Thoracic aorta (tissue), 2 donors: ENCODE measurements at regions not wholly inside any gene's neighbourhood (a gene's known extent, or its start where the extent isn't known, plus 50 kb on each side); places are given as distances from the start of the nearest gene placed in this dataset.
"Not testable (repeated sequence)": the region's sequence is repeated elsewhere in the genome, so short reads cannot be mapped to it uniquely, and the experiment has no call there.

Source experiments
- ATAC-seq: fragments of 150-250 bp; one replicate; pipeline ENCODE4 v1.8.0; 2017; ENCODE audit warnings: low read depth; ENCODE audit not compliant: insufficient number of reproducible peaks, low FRiP score
- DNase-seq: peaks from one replicate; pipeline ENCODE4 v3.0.0-alpha.2; 2020; ENCODE audit warnings: low spot score
- H3K27ac ChIP-seq, 2 donors: fragments of 200-600 bp; sonication (generic); 1 replicate in 1 of 2; 2 replicates in 1 of 2; pipeline ENCODE4 v1.5.1; 2016; ENCODE audit warnings: mild to moderate bottlenecking in 2 of 2, moderate library complexity in 2 of 2
- H3K27me3 ChIP-seq: fragments of 200-600 bp; sonication (generic); replicated peaks from 2 replicates; pipeline ENCODE4 v1.6.0; 2016; ENCODE audit warnings: mild to moderate bottlenecking; ENCODE audit not compliant: insufficient read depth
- H3K36me3 ChIP-seq: fragments of 200-600 bp; sonication (generic); one replicate; pipeline ENCODE4 v1.5.1; 2016
- H3K4me1 ChIP-seq, 2 donors: fragments of 200-600 bp; sonication (generic); 1 replicate in 1 of 2; 2 replicates in 1 of 2; pipeline versions ENCODE4 v1.5.1 to v1.6.0; 2016; ENCODE audit warnings: low read depth in 2 of 2, mild to moderate bottlenecking in 1 of 2; ENCODE audit not compliant: control insufficient read depth in 1 of 2
- H3K4me3 ChIP-seq: fragments of 200-600 bp; sonication (generic); 2 replicates; pipeline ENCODE4 v1.5.1; 2016; ENCODE audit warnings: mild to moderate bottlenecking
- H3K9me3 ChIP-seq: fragments of 200-600 bp; sonication (generic); 2 replicates; pipeline ENCODE4 v1.5.1; 2016
- TF ChIP-seq, protein P1 (sequence below): fragments of 200-600 bp; sonication (generic); IDR thresholded peaks from one replicate; pipeline ENCODE4 v1.5.1; 2019; ENCODE audit warnings: antibody characterized with exemption

- TF ChIP-seq, protein P1, sequence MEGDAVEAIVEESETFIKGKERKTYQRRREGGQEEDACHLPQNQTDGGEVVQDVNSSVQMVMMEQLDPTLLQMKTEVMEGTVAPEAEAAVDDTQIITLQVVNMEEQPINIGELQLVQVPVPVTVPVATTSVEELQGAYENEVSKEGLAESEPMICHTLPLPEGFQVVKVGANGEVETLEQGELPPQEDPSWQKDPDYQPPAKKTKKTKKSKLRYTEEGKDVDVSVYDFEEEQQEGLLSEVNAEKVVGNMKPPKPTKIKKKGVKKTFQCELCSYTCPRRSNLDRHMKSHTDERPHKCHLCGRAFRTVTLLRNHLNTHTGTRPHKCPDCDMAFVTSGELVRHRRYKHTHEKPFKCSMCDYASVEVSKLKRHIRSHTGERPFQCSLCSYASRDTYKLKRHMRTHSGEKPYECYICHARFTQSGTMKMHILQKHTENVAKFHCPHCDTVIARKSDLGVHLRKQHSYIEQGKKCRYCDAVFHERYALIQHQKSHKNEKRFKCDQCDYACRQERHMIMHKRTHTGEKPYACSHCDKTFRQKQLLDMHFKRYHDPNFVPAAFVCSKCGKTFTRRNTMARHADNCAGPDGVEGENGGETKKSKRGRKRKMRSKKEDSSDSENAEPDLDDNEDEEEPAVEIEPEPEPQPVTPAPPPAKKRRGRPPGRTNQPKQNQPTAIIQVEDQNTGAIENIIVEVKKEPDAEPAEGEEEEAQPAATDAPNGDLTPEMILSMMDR, result no peak
These were observed 509.6 kb downstream of the IGSF11 start for GRCh38 chr3:118525077-118525476.

GRCh38 chr3:118526758-118527513, 507.7 kb downstream of the IGSF11 start:
- DNase-seq (no peak), ATAC-seq (no peak)
- TF ChIP-seq, protein P1, result no peak
- no peak overlapping the region for H3K4me3 ChIP-seq
- no peaks in the 10 kb centered on the region for H3K36me3 ChIP-seq
- H3K4me1 ChIP-seq, result no peaks in the 10 kb centered on the region
- no peak overlapping the region for H3K27ac ChIP-seq
- H3K27me3 ChIP-seq, result no peaks in the 10 kb centered on the region
- no peaks in the 10 kb centered on the region for H3K9me3 ChIP-seq

More at GRCh38 chr3:118525077-118525476, 509.6 kb downstream of the IGSF11 start:
- ATAC-seq, result no peak
- Histone ChIP-seq H3K27me3 (no peaks in the 10 kb centered on the region), H3K4me1 (no peaks in the 10 kb centered on the region), H3K9me3 (no peaks in the 10 kb centered on the region), H3K27ac (no peak overlapping the region), H3K36me3 (no peaks in the 10 kb centered on the region), H3K4me3 (no peak overlapping the region)
- no peak for DNase-seq

- no peaks in the 10 kb centered on the region for H3K4me1 ChIP-seq
- no peak overlapping the region for H3K4me3 ChIP-seq
- ATAC-seq (no peak), DNase-seq (no peak)
- TF ChIP-seq, protein P1, result no peak
- no peak overlapping the region for H3K27ac ChIP-seq
- H3K9me3 ChIP-seq, result no peaks in the 10 kb centered on the region
- H3K27me3 ChIP-seq, result no peaks in the 10 kb centered on the region
- no peaks in the 10 kb centered on the region for H3K36me3 ChIP-seq
These were observed 507.1 kb downstream of the IGSF11 start for GRCh38 chr3:118527514-118528044.

DNA sequence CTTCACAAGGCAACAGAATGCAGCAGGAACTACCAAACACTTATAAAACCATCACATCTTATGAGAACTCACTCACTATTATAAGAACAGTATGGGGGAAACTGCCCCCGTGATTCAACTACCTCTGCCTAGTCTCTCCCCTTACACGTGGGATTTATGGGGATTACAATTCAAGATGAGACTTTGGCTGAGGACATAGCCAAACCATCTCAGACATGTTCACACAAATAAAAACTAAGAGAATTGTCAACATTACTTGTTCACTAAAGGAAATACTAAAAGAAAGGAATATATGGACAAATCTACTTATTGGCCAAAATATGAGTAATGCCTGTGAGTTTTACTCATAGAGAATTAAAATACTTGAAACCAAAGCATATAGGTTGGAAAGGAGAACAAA, 505.1 kb downstream of the IGSF11 start:
- DNase-seq, result no peak

DNA sequence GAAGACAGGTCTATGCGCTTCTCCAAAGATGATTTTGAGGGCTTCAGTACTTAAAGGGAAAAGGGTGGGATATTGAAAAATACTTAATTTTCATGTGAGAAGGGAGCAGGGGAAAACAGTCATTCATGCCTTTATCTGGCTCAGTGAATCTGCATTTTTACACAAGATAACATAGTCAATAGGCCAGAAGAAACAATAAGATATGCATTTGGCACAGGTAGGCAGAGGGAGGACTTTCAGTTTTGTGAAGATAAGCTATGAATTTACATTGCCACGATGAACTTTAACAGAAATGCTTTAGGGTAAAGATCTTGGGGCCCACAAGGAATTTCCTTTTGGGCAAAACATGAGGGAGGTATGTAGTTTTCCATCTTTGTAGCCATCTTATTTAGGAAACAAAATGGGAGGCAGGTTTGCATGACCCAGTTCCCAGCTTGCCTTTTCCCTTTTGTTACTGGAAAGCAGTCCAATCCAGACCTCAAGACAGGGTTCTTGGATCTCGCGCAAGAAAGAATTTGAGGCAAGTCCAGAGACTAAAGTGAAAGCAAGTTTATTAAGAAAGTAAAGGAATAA, 504.2 kb downstream of the IGSF11 start:
- no peaks in the 10 kb centered on the region for H3K9me3 ChIP-seq
- no peaks in the 10 kb centered on the region for H3K27me3 ChIP-seq
- DNase-seq, result no peak
- ATAC-seq, result no peak
- TF ChIP-seq, protein P1, result no peak
- no peak overlapping the region for H3K27ac ChIP-seq
- no peaks in the 10 kb centered on the region for H3K4me1 ChIP-seq
- H3K4me3 ChIP-seq, result no peak overlapping the region
- H3K36me3 ChIP-seq, result no peaks in the 10 kb centered on the region

More for the DNA sequence above, 505.1 kb downstream of the IGSF11 start:
- ATAC-seq, result no peak
- Histone ChIP-seq H3K27me3 (no peaks in the 10 kb centered on the region), H3K4me1 (no peaks in the 10 kb centered on the region), H3K9me3 (no peaks in the 10 kb centered on the region), H3K27ac (no peak overlapping the region), H3K4me3 (no peak overlapping the region), H3K36me3 (no peaks in the 10 kb centered on the region)
- TF ChIP-seq, protein P1, result no peak

DNA sequence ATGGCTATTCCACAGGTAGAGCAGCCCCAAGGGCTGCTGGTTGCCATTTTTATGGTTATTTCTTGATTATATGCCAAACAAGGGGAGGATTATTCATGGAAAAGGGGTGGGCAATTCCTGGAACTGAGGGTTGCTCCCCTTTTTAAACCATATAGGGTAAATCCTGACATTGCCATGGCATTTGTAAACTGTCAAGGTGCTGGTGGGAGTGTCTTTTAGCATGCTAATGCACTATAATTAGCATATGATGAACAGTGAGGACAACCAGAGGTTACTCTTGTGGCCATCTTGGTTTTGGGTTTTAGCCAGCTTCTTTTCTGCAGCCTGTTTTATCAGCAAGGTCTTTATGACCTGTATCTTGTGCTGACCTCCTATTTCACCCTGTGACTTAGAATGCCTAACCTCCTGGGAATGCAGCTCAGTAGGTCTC, 503.7 kb downstream of the IGSF11 start:
- not testable (repeated sequence) for H3K36me3 ChIP-seq, H3K9me3 ChIP-seq, ATAC-seq, H3K4me1 ChIP-seq, DNase-seq, H3K27ac ChIP-seq, H3K4me3 ChIP-seq, H3K27me3 ChIP-seq
